T-helper 1 cell (primary cell): ENCODE measurements at regions not wholly inside any gene's neighbourhood (a gene's known extent, or its start where the extent isn't known, plus 50 kb on each side); places are given as distances from the start of the nearest gene placed in this dataset.

Experiments used
- DNase-seq, 5 donors: peaks; one replicate each; pipeline ENCODE4 v3.0.0-alpha.2; 2012 to 2020

DNA sequence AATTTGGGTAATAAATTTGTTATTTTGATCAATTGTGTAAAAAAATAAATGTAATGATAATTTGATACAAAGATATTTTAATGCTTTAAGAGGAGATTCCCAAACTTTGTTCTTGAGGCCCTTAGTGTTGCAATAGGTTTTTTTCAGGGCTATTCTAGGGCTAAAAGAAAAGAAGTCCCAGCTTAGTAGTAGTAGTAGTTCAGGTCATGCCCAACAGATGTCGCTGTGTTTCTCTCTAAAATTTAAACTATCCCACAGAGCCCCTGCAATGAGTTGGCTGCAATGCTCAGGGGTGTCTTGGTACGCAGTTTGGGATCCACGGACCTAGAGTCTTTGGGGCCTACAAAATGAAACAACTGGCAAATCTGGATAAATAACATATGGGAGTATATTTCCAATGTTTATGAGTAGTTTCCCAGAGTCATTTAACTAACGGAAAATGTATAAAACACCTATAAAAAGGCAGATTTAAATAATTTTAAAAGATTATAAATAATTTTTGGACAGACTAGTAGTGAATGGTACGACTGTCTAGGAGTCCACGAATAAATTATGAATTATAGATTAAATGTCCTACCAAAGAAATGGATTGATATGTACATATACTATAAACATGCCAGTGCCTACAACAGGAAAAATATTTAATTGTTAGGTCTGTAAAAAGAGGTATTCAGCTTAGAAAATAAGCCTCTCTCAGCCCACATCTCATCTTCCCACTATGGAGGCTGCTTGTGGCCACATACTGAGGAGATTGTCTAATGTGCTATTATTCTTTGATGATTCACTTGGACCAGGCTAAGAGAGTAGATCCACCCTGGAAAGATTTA is 228.5 kb upstream of the PMFBP1 start:
- peak in 1 of 5 donors; percentile 7 for DNase-seq

DNA sequence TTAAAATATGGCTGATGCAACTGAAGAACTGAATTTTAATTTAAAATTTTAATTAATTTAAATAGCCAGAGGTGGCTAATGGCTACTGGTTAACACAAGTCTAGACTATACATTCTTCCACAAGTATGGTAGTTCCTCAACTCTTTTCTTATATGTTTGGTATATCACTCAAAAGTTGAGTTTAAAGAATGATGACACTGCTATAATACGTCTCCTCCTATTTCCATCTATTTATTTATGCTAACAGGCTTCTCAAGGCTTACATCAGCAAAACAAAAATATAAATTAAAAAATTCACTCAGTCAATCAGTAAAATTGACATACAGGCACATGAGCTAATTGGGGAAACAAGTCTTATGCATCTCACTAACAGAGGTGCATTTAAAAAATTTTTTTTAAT is 227.9 kb upstream of the PMFBP1 start:
- DNase-seq: no peak

DNA sequence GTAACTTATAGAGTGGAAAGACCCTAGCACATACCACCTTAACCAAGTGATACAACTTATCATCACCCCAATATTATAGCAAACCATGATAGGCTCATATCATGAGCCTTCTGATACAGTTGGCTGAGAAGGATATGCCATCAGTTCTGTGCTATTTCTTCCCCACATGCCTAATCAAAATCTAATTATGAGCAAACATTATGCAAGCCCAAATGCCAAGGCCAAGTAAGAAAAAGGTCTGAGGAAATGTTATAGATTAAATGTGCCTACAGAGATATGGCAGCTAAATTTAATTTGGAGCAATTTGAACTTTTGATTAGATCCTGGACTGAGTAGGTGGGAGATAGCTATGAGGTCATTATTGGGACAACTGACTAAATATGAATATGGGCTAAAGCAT is 225.9 kb upstream of the PMFBP1 start:
- no peak for DNase-seq

DNA sequence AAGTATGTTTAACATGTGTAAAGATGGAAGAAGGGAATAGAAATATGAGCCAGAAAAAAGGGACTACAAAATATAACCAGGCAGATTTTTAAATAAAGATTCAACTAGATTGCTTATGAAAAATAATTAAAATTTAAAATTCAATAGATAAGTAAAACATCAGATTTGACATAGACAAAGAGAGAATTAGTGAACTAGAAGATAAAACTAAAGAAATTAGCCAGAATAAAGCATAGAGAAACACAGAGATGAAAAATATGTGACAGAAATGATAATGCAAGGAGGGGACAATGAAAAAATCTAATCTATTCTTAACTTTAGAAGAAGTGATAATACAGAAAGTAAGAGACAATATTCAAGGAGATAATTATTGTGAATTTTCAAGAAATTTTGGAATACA is 222.6 kb upstream of the PMFBP1 start:
- no peak for DNase-seq

DNA sequence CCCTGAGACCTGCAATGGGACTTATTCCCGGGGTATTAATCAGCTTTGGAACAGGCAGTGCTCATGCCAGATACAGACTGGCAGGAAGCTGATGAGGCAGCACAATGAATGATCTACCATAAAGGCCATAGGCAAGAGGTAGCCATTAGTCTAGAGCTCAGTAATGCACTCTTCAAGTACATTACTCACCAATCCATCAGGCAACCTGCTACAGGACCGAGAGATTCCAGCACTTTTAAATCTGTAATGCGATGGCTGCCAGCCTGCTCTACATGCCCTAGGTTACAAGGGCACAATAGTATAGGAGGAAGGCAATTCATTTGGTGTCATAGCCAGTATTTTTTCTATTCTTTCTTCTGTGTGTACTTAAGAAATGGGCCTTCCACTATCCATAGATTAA is 217.8 kb upstream of the PMFBP1 start:
- DNase-seq: no peak

DNA sequence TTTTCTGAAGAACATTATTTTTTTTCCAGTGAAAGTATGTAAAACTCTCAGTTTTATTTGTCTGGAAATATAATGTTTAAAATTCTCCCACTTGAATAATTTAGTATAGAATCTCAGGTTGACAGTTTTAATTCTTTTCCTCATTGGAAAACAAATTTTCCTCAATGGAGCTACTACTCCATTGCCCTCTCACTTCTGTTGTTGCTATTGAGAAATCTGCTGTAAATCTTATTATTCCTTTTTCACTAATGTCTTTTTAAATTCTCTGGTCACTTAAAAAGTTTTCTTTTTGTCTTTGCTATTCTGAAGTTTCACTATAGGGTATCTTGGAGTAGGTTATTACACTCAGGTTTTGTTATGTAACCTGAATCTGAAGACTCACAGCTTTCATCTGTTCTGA is 216.1 kb upstream of the PMFBP1 start:
- no peak for DNase-seq

DNA sequence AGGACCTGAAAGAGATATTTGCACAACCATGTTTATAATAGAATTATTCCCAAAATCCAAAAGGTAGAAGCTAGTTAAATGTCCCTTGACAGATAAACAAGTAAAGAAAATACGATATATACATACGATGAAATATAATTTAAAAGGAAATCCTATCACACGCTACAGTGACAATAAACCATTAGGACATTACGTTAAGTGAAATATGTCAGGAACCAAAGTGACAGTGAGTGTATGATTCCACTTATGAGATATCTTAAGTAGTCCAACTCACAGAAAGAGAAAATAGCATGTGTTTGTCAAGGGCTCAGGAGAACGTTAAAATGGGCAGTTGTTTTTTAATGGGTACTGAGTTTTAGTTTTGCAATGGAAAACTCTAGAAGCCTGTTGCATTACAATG is 212.7 kb upstream of the PMFBP1 start:
- DNase-seq: no peak

DNA sequence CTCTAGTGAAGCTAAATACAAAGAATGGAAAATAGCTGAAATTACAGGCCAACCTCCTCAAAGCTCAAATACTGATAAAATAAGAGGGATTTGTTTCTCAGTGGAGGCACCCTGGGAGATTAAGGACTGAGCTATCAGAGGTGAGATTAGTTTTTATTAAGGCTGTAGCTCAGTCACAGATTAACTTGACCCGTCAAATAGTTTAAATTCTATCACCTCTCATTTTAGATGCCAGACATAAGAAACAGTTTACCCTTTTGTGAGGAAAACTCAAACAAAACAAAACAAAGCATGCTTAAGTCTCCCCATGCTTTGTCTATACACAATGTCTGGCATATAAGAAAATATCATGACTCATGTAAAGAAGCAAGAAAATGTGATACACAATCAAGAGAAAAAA is 208.3 kb upstream of the PMFBP1 start:
- DNase-seq: no peak

DNA sequence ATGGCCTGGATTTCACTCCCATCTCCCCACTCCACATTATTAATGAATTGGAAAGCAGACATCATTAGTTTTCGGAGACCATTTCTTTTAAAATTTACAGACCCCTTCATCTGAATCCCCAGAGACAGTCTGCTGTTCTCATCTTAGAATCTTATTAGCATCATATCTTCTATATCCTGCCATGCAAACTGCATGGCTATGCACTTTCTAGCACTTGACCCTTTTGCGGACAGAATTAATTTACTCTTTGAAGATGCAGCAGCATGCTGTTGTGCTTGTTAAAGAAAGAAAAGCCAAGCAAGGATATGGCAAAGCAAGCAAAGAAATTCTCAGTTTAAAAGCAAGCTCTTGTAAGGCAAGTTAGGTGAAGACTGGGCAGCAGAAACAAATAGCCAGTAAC is 201.2 kb upstream of the PMFBP1 start:
- DNase-seq: no peak

DNA sequence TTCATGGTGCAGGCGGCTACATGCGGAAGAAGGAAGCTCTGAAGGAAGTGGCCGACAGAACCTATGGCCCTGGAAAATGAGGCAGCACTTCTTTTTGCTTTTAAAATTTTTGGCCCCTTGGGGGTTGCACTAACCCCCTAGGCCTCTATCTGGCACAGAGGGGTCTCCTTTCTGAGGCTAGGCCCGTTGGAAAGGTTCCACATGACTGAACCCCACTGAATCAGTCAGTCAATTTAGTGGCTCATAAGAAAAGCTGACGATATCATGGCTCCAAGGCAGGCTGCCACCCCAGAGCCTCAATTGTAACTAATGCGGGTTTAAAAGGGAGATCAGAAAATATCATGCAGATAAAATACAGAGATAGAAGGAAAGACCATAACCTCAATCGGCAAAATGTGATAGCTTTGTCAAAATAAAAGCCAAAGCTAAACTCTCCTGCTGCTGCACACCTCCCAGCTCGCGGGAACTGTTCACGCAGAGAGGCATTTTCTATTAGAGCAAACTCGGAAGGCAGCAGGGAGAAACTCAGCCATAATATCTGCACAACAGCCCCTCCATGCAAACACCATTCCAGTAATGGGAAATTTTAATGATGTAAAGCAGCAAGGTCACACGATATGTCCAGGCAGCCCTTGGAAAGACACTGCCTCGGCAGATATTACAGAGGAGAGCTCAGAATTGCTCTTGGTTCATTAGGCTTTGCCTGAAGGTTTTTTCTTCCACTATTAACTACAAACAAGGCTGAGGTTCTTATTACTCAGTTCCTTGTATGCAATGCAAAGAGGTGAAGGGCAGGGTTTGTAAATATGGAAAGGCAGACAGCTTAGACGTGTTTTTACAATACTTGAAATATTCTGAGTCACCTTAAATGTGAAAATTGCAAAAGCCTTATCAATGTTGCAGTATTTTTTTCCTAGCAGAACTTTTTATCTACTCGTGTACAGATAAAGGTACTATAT is 200.4 kb upstream of the PMFBP1 start:
- DNase-seq: no peak

DNA sequence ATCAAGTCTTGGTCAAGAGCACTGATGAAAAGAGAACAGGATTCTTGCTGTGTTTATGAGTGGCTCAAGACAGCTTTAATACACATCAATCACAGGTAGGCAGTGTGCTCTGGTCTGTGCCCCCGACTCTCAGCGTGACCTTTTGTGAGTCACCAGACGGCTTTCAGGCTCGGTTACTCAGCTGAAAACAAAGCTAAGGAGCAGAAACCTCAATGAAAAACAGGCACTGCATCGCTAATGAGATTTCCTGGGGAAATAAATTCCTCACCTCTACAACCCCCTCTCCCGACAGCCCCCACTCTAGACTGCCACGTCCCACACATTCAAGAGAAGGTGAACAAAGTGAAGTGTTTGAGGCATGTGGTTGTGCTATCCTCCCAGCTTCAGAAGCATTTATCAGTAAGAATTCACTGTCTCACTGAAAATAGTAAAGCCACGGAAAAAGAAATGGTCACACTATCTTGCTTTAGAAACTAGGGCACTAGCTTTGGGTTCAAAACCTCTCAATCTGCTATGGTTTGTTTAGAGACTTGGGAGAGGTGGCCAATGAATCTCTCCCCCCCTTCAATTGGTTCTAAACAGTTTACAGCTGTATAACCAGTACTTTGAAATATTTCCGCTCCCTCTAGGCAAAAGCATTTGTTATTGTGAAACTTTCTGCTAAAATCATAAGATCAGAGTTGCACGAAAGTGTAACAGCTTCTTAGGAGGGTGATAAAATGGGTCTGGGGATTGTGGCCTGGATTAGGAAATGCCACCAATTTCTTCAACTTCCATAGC is 199.5 kb upstream of the PMFBP1 start:
- DNase-seq: no peak

DNA sequence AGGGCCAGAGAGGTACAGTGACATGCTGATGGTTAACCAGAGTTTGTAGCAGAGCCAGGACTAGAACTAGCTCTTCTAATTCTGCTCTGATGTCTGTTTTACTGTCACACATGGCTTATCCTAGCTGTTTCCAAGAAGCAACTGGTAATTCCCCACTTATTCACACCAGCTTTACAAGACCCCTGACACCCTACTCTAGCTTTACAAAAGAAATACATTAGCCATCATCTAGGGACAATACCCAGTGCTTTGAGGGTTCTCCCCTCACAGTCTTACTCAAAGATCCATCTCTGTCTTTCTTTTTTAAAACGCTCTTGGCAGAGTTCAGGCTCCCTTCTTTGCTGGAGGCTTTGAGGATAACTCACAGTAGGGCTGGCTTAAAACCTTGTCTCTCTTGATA is 197.3 kb upstream of the PMFBP1 start:
- DNase-seq: no peak

DNA sequence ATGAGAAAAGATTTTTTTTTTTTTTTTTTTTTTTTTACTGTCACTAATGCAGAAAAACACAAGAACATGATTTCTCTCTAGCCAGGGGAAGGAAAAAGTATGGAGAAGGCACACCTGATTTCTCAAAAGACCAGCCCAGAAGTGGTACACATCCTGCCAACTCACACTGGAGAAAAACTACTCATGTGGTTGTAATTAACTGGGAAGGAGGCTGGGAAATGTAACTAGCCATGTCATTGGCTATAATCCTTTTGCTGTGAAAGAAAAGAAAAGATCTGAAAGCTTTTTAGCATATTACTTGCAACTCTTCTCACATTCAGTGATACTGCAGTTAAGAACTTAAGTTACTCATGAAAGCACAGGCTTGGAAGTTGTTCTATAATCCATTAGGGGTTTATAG is 195.9 kb upstream of the PMFBP1 start:
- DNase-seq: no peak

DNA sequence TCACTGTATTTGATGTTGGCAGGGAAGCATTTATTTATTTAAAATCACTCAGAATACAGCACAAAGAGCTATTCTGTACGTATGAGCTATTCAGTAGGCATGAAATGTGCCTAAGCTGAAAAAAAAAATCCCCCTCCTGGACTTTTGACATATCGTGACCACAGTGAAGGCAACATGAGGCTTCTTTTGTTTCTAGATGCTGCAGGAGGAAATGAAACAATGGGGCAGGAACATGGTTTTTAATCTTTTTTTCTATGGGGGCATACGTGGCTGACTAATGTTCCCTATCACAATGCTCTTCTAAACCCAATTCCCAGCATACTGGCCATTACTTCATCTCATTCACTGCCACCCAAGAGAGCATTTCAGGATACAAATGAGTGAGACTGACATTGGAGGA is 191.0 kb upstream of the PMFBP1 start:
- no peak for DNase-seq

DNA sequence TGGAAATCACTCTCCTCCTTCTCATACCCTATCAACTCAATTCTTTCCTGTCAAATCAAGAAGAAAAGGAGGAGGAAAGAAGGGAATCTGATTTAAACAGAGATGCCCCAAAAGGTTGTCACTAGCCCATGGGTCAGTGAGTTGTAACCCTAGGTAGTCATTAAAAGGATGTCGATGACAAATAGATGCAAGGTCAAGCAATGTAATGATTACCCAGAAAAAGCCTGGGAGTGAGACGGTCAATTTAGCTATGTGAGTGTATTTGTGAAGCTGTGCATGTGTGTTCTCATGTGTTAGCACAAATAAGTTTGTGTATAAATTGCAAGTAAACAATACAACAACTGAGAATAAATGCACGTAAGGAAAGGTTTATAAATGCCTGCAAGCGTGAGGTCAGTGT is 190.5 kb upstream of the PMFBP1 start:
- DNase-seq: no peak

DNA sequence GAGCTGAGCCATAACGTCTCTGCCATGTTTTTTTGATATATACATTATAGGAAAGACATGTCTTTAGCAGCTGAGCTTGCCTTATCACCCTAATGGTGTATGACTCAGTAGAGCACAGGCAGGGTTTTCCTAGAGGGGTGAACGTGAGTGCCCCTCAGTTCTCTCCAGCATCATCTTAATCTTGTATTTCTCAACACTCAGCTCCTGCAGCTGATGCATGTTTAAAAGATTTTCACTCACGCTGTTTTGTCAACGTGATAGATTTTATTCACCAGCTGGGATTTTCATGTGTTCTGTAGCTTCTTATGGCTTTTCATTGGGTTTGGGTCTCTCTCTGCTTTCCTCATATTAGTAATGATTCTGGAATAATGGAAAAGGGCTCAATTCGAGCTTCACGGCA is 186.0 kb upstream of the PMFBP1 start:
- no peak for DNase-seq

DNA sequence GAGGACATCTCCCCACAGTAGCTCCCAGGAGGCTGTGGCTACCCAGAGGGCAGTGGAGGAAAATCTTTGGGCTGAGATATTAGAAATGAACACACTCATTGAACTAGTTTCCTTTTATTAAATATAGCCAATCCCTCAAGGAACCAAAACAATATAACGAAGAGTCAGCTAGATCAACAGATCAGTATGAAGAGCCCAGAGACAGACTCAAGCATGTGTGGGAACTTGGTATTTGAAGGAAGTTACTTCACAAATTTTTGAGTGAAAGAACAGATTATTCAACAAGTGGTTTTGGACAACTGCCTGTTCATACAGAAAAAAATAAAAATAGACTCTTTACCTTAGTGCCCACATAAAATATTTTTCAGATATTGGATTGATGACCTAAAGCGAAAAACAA is 183.6 kb upstream of the PMFBP1 start:
- no peak for DNase-seq

DNA sequence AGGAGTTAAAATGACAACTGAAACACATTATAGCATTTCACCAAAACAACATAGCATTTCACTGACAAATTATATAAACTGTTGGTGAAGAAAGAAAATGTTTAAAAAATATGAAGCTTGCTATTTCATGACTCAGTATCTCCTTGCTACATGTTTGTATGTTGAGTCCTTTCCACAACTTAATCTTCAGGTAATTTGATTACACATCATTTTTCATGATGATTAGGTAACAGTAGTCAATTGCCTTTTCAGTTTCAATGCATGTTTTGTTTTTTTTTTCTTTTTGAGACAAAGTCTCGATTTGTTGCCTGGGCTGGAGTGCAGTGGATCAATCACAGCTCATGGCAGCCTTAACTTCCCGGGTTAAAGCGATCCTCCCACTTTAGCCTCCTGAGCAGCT is 177.8 kb upstream of the PMFBP1 start:
- no peak for DNase-seq

DNA sequence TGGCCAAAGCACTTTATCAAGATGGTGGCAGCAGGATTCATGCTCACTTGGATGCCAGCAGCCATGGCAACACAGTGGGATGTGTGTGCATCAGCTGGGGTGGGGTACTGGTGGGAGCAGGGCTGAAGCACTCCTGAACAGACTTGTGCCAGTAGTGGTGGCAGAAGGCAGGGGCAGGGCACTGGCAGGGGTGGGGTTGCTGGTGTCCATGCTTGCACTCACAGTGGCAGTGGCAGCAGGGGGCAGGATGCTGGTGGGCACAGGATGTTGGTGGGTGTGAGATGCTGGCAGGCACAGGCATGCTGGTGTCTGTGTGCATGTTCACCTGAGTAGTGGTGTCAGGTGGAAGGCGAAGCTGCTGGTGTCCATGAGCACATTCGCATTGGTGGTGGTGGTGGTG is 161.0 kb upstream of the PMFBP1 start:
- DNase-seq: no peak

DNA sequence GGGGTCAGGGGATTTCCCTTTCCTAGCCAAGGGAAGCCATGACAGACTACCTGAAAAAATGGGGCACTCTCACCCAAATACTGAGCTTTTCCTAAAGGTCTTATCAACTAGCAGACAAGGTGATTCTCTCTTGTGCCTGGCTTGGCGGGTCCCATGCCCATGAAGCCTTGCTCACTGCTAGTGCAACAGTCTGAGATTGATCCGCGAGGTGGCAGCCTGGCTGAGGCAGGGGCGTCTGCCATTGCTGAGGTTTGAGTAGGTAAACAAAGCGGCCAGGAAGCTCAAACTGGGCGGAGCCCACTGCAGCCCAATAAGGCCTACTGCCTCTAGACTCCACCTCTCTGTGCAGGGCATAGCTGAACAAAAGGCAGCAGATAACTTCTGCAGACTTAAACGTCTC is 152.6 kb upstream of the PMFBP1 start:
- no peak for DNase-seq

DNA sequence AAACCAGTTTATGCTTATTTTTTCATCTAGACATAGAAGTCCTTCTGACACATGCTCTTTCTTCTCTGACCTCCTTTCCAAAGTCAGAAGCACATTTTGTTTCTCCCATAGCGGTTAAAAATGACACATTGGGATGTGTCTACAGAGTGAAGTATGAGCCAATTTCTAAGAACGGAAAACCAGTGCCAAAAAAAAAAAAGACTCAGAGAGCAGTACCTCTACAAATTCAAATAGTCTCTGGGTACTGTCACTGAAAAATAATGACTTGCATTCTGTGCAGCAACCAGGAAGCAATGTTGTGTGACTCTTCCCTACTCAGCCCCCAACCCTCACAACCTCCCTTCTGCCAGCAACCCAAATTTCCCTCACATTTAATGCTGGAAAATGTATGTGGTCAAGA is 145.5 kb upstream of the PMFBP1 start:
- no peak for DNase-seq

DNA sequence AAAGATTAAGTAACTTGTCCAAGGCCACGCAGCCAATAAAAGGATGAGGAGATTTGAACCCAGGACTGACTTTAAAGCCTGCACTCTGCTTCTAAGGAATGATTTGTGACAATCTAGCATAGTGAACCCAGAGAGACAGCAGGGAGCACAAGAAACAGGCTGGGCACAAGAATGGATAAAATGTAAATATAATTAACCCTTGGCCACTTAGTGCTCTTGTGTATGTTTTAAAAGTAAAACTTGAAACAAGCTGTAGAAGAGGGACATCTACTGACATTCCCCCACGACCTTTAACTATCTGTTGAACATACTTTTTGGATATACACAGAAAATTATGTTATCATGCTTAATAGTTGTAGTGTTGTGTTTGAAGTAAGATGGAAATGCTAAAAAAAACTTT is 141.9 kb upstream of the PMFBP1 start:
- DNase-seq: no peak

DNA sequence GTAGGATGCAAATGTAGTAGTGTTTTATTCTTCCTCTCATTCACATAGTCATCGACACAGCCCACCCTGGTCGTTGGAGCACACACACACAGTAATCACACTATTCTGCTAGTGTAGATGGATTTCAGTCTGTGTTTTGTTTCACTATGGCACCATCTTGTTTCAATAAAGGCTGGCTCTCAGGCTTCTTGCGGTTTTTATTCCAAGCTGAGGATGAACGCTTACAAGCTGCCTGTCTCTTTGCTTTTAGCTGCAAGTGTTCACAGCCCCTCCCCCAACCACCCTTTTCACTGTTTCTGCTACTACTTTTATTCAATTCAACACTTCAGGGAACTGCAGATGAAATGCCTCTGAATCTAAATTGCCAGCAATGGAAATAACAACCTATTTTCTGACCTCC is 140.9 kb upstream of the PMFBP1 start:
- no peak for DNase-seq
